CD4-positive, alpha-beta T cell treated with Interleukin-6 for 4 hours (primary cell): ENCODE measurements at regions not wholly inside any gene's neighbourhood (a gene's known extent, or its start where the extent isn't known, plus 50 kb on each side); places are given as distances from the start of the nearest gene placed in this dataset.
"Not testable (repeated sequence)": the region's sequence is repeated elsewhere in the genome, so short reads cannot be mapped to it uniquely, and the experiment has no call there.

ENCODE experiments used
- DNase-seq: peaks from one replicate; pipeline ENCODE4 v3.0.0-alpha.2; 2020; ENCODE audit warnings: mixed read lengths

DNA sequence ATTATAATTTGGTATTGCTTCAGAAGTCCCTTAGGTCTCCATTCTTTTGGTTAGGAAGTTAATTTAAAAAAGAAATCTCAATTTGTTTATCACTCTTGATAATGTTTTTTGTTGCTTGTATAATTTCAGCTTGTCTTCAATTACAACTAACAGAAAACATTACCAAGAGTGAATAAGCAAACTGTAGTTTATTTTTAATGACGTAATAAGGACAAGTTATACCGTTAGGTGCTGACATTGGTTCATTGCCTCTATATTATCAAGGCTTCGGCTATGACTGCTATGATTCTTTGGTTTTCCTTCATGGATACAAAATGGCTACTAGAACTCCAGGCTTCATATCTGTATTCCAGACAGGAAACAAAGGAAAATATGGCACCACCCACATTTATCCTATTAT is 220.6 kb downstream of the PTGER3 start:
- DNase-seq, result no peak

DNA sequence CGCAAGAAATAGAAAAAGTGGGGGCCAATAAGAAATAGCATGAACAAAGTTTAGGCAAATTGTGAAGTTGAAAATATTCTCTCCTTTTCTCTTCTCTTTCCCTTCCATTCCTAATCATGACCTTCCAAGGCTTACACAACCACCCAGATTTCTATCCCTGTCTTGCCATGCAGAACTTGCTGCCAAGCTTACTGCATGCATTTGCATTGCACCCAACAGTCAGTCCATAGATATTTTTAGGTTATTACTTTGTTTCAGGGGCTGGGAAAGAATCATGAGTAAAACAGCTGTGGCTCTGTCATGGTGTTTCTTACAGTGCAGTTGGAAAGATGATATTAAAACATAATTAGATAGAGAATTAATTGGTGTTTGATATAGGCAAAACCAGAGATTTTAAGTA is 219.4 kb downstream of the PTGER3 start:
- no peak for DNase-seq

DNA sequence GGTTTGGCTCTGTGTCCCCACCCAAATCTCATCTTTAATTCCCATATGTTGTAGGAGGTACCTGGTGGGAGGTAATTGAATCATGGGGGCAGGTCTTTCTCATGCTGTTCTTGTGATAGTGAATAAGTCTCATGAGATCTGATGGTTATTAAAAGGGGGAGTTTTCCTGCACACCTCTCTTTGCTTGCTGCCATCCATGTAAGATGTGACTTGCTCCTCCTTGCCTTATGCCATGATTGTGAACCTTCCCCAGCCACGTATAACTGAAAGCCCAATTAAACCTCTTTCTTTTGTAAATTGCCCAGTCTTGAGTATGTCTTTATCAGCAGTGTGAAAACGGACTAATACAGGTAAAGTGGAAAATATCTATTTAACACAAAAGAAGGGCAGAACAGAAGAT is 213.3 kb downstream of the PTGER3 start:
- DNase-seq, result not testable (repeated sequence)

DNA sequence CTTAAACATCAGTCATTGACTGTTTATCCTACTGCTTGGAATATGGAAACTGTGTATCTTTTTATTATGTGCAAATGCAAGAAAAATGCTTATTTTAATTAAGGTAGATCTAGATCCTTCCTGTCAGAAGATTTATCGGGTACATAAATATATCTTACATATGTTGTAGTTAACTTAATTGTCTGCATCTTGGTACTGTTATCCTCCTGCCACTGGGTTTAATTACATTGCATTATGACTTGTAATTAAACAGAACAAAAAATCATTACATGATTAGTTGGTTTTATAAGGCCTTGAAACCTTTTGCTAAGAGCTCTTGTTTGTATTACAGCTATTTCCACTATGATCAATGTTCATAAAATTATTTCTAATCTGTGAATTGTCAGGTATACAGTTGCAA is 211.2 kb downstream of the PTGER3 start:
- DNase-seq, result no peak

DNA sequence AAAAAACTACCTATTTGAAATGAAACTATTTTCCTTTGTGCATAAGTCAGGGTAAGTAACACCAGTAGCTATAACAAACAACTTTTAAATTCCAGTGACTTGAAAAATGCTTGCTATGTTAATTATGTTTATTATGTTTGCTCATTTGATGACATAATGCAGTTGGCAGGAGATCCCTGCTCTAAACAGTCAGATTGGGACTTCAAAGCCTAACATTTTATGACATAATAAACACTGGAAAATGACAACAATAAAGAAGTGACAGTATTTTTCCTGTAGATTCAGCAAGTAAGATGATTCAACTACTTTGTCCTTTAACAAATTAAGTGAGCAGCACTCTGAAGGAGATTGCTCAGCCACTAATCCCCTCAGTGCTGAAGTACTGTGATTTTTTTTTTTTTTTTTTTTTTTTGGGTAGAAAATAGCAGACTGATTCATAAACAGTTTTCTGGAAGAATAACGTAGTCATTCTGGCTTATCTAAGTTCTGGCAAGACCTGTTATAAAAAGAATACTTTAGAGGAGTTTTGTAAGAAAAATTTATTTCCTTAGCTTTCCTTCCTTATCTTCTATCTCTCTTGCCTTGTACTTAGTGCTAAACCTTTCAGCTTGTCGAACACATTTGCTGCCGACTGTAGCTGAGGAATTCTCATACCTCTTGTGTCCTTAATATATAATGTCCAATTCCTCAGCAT is 207.2 kb downstream of the PTGER3 start:
- DNase-seq, result no peak

GRCh38 chr1:70842562-70842961 is 205.1 kb downstream of the PTGER3 start:
- no peak for DNase-seq

GRCh38 chr1:70843452-70843851 is 204.2 kb downstream of the PTGER3 start:
- DNase-seq, result no peak

DNA sequence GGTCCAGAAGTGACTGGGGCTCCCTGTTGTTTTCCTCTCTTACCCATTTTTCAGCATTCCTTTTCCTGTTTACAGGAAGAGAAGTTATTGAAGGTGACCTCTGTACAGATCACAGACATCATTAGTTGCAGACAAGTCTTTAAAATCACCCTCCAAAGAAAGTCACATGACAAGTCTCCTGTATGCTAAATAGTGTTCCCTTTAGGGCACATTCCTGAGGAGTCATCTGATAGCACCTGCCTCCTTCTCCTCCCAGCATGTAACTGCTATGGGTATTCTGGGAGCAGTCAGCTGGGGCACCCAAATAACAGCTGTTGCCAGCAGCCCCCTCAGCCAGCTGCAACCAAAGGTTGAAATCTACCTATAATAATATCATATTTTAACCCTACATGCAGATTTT is 200.6 kb downstream of the PTGER3 start:
- no peak for DNase-seq

GRCh38 chr1:70855203-70855602 is 192.4 kb downstream of the PTGER3 start:
- no peak for DNase-seq

DNA sequence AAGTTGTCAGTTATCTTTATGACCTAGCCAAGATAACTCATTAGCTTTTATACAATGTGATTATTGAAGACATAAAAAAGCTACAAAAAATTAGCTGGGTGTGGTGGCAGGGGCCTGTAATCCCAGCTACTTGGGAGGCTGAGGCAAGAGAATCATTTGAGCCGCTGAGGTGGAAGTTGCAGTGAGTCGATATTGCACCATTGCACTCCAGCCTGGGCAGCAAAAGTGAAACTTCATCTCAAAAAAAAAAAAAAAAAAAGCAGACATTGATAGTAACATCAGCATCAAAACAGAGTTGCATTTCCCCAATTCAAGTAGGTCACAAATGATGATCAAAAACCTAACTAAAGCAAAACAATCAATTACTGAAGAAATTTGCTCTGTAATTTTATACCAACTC is 191.4 kb downstream of the PTGER3 start:
- DNase-seq, result no peak

DNA sequence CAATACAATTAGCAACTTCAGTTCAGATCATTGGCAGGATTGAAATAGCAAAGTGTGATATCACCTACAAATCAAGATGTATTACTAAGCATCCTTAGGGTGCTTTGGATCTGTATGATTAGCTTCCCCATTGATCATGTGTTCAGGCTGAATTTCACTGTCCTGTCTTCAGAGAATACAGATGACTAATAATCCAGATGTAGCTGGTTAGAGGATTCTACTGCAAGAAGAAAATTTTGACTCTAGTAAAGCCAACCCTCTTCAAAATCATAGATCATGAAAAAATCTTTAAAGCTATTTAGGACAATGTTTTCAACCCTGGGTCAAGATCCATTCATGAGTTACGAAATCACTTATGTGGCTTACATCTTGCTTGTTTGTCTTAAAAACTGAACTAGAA is 184.4 kb downstream of the PTGER3 start:
- no peak for DNase-seq

- no peak for DNase-seq
Observed at GRCh38 chr1:70864302-70864701, 183.3 kb downstream of the PTGER3 start.

DNA sequence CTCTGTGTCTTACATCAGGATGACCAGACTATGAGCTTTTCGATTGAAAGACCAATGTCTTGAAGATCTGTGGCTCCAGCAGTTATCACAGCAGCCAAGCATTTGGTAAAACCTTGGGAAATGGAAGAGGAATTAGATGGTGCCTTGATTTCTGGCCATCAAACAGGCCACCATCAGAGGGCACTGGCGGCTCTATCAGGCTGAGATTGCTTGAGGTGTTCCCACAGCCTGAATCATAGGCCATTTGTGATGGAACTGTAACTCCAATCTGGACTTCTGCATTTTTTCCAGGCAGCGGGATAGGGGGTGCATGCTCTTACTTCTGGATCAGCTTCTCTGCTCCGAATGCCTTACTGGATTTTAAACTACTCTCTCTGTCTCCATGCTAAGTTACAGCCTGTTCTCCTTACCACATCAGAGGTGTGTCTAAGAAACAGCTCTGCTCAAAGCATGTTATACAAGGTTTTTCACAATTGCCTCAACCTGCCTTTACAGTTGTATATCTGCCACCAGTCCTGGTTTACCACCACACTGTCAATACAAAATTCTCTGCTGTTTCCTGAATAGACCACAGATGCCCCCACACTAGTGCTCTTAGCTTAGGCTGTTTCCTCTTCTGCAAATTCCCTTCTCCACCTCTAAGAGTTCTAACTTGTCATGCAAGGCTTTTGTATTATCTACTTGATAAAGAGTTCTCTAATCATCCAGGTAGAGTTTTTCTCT is 180.9 kb downstream of the PTGER3 start:
- no peak for DNase-seq

DNA sequence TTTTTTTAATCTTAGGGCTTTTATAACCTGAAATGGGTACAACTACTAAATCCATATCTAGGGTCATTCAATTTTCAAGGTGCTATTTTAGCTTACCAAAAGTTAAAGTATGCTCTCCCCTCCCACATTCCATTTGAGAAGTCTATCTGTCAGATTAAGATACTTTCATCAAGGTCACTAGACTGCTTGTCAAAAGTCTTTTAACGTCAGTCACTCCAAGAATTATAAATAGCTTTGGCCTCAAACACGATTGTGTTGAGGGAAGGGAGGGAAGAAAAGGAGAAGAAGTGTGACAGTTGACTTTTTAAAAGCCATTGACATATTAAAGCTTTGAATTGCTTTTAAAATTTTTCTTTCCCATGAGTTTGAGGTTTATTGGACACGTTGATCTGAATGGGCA is 175.8 kb downstream of the PTGER3 start:
- no peak for DNase-seq

GRCh38 chr1:70874063-70874462 is 173.6 kb downstream of the PTGER3 start:
- DNase-seq, result no peak

GRCh38 chr1:70874818-70875217 is 172.8 kb downstream of the PTGER3 start:
- no peak for DNase-seq

- DNase-seq, result no peak
Observed at GRCh38 chr1:70877343-70877742, 170.3 kb downstream of the PTGER3 start.

- DNase-seq, result no peak
Observed at GRCh38 chr1:70887936-70888335, 159.7 kb downstream of the PTGER3 start.

GRCh38 chr1:70888722-70889121 is 158.9 kb downstream of the PTGER3 start:
- no peak for DNase-seq

DNA sequence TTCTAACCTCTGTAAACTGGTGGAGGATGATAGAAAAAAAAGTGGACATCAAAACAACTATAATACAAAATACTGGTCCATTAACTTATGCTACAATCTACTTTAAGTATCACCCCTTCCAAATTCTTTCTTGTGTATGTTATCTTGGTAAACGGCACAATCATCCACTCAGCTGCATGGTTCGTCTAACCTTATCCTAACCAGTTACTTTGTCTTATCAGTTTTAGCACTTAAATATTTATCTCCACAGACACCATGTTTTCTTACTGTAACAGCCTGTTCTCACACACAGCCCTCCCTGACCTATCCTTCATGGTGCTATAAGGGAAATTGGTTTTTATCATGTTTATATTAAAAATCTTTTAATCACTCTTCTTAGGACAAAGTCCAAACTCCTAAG is 157.2 kb downstream of the PTGER3 start:
- no peak for DNase-seq

DNA sequence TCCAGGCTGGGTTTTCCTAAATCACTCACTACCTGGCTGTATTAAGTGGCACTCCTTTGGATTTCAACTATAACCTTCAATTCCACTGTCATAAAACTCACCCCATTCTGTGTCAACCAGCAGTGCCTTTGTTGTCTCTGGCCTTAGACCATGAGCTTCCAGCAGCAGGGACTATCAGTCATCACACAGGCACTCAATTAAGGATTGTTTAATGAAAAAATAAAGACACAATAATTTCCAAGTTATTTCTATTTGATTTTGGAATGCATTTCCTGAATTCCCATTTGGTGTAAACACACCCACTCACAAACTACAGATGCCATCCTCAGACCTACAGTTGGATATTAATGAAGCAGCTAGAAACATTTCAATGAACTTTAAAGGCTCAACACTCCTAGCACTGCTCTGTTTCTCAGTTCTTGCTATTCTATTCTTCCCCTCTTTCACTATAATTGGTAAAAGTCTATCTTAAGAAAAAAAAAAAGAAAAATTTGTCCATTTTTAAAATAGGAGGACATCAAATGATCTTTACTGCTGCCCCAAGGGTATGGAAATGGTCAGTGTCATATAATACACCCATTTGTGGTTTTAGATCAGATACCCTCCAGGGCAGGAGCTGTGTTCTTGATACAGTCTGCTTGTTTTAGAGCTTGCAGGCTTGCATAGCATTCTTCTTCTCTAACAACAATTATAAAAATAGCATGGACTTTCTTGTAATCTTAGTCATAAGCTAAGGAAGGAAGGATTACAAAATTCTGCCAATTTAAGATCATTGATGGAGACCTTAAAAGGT is 156.4 kb downstream of the PTGER3 start:
- no peak for DNase-seq

DNA sequence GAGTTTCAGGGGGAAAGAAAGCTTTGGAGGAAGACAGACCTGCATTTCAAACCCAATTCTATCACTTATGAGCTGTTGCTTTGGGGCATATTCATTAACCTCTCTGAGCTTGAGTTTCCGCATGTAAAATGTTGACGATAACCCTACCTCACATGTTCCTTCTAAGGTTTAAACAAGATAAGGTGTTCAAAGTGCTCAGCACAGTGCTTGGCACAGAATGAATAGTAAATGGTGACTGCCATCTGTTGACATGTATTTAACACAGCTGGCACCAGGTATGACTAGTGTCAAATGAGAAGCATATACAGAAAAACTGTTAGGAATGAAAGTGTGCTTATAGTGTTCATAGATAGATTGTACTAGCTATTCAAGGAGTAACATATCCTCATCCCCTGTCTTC is 155.5 kb downstream of the PTGER3 start:
- DNase-seq, result no peak

DNA sequence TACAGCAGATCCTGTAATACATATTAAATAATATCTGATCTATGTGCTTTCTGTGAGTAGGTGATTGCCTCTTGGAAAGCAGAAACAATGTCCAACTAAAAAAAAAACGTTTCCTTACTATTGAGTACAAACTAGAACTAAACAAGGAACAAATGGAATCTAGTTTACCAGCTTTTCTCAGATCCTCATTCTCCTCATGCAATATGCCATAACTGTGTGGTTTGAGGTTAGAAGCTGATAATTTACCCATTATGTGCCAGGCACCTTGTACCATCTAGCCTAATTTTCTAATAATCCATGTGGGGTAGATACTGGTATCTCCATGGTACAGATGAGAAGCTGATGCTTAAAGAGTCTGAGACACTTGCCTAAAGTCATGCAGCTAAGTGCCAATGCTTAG is 154.7 kb downstream of the PTGER3 start:
- no peak for DNase-seq

DNA sequence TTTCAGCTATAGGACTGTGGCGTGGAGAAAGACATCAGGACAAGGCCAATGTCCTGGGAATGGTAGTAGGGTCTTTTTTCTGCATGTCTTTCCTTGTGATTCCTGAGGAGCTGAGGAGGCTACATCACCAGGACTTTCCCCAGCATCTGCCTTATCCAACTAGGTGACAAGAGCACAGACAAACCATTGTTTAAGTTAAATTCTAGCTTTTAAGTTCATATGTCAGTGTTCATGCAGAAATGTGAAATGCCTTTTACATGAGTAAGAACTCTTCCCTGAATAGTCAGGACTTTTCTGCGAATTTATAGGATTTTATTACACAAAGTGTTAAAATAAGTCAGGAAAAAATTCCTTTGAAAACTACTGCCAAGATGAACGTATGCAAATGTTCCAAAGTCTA is 154.2 kb downstream of the PTGER3 start:
- DNase-seq, result no peak
